GM18502 (cell line): ENCODE measurements at regions not wholly inside any gene's neighbourhood (a gene's known extent, or its start where the extent isn't known, plus 50 kb on each side); places are given as distances from the start of the nearest gene placed in this dataset.

Experiments used
- ATAC-seq: cut with Tn5 transposase; IDR thresholded peaks from one replicate; pipeline ENCODE4 v1.9.1; 2021; ENCODE audit warnings: mild to moderate bottlenecking; ENCODE audit not compliant: unreplicated experiment, poor library complexity

DNA sequence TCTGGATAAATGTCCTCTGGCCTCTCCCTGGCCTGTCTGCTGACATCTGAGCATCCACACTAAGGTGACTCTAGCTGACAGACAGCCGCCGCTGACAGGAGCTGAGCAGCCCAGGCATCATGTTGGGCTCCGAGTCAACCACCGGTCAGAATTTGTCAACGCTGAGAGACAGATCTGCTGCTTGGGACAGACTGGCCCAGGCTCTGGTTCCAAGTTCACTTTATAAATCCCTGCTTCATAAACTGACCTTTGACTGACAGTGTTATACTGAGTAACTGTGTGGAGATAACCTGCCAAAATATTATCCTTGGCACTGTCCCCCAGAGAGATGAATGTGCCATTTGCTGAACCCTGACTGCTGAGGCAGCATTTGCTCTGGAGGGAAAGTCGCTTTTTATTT, 616.7 kb downstream of the NPHP4 start:
- ATAC-seq: no peak

DNA sequence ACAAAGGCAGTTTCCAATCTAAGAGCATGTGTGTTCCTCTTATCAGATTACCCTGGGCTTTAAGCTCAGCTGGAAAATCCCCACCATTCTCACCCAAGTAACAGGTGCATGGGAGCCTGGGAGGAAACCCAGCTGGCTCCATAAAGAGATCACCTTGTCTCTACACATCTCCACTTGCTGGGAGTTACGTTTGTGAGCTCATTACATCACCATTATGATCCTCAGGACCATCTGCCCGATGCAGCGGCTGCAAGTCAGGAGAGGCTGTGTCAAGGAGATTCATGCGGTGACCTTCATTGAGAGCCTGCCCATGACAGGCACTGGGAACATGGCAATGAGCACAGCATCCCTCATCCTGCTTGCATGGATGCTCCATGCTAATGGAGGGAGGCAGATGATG, 618.0 kb downstream of the NPHP4 start:
- ATAC-seq: no peak

DNA sequence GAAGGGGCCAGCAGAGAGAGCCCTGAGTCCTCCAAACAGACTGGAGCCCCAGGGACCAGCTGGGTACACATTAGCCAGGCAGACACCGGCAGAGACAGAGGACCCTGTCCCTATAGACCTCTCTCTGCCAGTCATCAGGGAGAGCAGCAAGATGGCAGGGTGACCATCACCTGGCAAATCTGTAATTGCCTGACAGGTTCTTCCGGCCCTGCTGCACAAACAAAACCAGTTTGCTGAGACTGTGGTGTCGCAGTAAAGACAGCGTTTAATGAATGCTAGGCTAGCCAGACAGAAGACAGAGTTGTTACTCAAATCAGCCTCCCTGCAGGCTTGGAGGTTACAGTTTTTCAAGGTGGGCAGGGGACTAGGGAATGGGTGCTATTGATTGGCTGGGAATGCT, 618.9 kb downstream of the NPHP4 start:
- no peak for ATAC-seq

DNA sequence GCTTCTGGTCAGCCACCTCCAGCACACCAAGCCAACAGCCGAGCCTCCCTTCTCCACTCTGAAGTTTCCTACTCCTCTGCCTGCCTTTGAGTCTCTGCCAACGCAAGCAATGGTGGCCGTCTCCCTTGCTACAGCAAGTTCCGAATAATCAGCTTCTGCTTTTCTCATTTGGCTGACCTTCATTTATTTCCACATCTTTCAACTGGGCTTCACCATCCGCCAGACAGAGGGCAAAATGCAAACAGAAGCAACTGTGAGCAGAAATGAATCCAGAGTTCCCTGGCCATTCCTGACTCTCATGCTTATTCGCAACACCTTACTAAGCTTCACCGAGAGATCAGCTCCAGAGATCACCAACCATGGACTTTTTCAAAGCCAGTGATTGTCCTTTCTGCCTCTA, 621.0 kb downstream of the NPHP4 start:
- ATAC-seq: no peak

DNA sequence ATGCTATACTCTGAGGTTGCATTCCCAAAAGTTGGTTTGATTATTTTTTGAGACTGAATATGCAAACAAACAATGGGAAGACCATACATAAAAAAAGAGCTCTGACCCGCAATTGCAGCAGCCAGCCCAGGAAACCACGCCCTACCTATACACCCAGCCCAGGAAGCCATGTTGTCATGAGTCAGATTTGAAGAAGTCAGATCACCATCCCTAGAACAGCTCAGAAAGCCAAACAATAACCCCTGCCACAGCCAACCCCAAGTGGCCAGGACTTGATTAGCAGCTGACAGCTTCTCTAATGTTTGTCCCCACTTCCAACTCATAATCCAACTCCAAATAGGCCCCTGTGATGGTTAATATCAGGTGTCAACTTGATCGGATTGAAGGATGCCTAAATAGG, 621.9 kb downstream of the NPHP4 start:
- ATAC-seq: no peak

DNA sequence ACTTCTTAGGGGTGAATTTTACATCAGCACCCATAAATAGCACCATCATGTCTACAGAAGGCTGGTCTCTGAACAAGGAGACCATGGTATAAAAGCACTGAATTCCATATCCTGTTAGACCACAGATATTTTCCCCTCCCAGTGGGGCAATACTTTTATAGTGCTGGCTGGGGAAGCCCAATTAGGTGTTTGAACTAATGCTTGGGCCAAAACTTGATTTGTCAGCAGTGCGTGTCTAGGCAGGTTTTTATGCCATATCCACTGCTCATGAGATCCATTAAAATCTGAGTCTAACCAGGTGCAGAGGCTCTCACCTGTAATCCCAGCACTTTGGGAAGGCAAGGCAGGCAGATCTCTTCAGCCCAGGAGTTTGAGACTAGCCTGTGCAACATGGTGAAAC, 623.0 kb downstream of the NPHP4 start:
- no peak for ATAC-seq

DNA sequence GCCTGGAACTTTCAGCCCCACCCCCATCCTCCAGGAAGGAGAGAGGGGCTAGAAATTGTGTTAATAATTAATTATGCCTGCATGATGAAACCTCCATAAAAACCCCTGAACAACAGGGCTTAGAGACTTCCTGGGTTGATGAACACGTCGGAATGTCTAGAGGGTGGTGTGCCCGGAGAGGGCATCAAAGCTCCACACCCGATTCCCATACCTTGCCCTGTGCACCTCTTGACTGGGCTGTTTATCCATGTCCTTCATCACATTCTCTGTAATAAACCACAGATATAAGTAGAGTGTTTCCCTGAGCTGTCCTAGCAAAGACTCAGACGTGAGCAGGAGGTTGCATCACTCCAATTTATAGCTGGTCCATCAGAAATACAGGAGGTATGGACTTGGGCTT, 624.0 kb downstream of the NPHP4 start:
- ATAC-seq: no peak

DNA sequence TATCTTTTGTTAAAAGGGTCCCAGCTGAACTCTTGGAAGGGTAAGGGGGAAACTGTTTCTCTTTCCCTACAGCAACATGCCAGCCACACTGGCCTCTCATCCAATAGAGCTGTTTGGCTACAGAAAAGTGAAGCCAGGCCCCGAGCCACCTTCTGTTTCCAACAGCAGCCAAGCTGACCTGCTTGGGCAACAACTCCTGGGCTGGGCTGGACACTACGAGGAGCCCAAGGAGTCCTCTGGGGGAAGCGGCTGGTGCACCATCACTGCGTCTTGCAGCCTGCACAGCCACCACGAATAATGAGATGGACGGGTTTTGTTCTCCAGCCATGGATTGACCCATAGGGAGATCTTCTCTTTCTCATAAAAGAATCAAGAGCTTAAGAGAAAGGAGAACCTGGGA, 624.9 kb downstream of the NPHP4 start:
- ATAC-seq: no peak

DNA sequence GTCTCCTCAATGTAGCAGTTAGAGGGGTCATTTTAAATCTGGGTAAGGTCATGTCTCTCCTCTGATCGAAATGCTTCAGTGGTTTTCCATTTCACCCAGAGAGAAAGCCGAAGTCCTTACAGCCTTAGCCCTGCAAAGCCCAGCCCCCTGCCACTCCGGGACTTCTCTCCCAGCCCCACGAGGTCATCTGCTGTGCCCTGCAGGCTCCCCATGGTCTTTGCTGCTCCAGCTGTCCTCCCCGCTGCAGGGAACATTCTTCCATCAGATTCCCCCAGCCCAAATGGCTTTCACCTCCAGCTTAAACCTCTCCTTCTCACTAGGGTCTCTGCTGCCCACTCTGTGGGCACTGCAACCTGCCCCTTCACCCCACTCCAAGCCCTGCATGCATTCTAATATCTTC, 626.5 kb downstream of the NPHP4 start:
- no peak for ATAC-seq

DNA sequence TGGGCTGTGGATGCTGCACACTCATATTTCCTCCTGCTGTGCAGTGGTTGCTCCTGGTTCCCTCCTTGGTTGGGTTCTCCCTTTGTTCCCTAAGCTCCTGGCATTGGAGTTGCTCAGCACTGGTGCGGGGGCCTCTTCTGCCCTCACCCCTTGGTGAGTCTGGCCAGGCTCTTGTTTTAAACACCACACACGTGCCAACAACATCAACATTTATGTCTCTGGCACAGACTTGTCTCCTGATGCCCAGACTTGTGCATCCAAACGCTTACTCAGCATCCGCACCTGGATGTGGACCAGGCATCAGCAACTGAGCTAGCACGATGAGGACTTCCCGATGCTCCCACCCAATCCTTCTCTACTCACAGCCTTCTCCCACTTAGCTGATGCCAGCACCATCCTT, 627.6 kb downstream of the NPHP4 start:
- ATAC-seq: no peak

DNA sequence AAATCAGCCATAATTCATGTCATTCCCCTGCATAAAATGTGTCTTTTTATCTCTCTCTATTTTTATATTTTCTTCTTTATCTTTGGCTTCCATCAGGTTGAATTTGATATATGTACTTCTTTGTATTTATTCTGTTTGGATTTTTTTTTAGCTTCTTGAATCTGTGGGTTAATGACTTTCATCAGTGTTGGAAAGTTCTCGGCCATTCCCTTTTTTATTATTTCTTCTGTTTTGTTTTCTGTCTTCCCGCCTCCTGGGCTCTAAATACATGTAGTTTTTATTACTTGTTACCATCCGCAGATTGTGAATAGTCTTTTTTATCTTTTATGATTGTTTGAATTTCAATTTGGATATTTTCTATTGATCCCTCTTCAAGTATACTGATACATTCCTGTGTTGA, 637.5 kb downstream of the NPHP4 start:
- no peak for ATAC-seq

DNA sequence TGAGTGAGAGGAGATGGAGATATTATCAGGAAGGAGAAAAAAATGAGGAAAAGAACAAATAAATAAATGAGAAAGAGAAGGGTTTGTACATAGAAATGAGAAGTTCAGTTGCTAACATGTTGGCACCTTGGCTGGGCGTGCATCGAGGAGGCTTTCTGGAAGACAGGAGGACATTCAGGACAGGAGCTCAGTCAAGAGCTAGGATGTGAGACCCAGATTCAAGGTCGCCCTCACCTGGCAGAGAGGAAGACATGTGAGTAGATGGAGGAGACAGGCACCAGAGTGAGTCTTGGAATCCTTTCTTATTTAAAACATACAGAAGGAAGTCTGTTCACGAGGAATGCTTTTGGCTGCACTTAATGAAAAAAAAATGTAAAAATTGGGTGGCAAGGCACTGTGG, 640.9 kb downstream of the NPHP4 start:
- ATAC-seq: no peak

DNA sequence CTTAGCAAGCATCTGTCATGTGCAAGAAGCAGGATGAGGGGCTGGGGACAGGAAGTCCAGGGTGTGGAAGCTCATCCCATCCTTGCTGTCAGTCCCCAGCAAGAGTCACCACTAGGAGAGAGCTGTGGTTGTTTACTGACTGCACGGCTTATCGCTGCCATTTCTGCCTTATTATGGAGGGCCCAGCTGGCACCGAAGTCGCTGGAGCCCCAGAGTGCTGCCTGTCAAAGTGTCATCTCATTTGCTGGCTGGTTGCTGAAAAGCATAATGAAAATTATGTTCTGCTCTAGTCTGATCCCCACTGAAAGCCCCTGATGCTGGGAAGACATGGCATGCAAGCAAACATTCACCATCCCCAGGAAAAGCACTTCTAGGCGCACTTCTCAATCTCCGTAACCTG, 642.7 kb downstream of the NPHP4 start:
- no peak for ATAC-seq

DNA sequence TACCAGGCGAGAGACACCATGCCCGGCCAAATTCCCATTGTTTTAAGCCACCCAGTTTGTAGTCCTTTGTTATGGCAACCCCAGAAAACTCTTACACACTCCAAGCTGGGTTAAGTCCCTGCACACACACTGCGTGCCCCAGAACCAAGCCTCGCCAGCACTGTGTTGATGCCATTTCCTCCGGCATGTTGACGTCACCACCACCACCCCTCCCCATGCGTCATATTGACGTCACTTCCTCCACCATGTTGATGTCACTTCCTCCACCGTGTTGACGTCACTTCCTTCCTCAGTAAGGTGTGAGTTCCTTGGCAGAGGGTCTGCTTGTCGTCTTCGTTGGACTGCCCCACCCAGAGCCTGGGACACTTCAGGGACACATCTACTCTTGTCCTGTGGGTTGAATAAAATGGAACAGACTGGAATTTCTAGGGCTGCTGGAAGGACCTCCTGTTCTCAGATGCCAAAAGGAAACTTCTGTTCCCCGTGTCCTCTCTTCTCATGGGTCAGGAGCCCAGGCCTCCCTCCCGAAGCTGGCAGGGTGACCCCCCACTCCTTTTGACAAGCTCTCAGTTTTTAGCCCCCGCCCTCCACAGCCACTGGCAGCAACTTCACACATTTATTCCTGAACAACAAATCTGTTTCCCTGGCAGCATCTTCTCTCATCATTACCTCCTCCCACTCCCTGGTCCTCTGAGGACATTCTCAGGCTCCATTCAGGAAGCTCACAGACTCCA, 643.3 kb downstream of the NPHP4 start:
- no peak for ATAC-seq

DNA sequence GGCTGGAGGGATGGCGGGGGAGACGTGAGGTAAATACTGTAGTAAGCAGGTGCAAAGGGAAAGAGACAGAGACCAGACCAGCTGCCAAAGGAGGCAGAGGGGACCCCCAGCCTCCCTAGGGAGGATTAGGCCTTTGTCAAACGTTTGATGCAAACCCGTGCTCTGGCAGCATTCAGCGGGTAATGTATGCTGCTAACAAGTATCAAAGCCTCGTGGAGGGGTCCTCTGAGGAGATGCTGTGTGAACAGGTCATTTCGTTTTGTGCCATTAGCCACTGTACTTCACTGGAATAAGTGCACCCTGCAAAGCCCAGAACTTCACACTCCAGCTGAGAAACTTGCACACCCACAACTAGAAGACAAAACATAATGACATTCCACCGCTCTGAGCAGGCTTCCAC, 644.5 kb downstream of the NPHP4 start:
- ATAC-seq: no peak

DNA sequence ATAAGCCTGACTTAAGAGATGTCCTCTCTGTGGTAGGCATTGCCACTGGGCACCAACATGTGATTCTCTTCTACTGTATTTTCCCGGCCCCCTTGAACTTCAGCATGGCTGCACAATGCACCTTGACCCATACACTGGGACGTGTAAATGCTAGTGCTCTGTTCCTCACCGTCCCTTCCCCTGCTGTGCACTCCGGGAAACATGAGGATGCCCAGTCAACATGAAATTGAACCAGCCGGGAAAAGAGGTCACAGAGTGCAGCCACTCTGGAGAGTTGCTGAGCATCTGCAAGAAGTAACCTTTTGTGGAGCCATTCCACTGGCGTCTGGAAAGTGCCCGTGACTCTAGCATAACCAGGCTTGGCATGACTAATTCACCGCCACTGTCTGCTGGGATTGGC, 646.7 kb downstream of the NPHP4 start:
- no peak for ATAC-seq

DNA sequence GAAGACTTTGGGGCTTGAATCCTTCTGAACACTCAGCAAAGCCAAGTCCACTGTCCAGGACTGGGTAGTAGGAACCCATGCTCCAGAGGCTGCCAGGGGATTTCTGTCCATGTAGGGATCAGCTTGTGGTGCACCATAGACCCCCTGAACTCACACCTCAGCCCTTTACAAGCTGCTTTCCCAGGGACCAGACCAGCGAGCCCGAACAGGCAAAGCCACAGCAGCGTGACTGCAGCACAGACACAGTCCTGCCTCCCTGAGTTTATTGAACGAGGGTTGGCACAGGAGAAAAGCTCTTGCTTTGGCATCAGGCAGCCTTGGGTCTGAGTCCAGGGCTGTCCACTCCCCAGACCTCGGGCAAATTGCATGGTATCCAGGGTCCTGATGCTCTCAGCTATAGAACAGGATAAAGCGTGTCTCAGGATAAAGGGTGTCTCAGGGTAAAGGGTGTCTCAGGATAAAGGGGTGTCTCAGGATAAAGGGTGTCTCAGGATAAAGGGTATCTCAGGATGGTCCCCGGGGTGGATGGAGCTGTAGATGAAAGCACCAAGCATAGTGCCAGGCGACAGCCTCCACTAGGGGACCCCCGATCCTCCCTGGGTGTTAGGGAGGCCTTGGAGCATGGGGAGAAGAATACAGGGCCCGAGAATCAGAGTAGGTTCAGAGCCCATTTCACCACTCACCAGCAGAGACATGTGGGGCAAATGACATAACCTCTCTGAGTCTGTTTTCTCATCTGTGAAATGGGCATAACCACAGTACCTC, 648.8 kb downstream of the NPHP4 start:
- ATAC-seq: no peak

DNA sequence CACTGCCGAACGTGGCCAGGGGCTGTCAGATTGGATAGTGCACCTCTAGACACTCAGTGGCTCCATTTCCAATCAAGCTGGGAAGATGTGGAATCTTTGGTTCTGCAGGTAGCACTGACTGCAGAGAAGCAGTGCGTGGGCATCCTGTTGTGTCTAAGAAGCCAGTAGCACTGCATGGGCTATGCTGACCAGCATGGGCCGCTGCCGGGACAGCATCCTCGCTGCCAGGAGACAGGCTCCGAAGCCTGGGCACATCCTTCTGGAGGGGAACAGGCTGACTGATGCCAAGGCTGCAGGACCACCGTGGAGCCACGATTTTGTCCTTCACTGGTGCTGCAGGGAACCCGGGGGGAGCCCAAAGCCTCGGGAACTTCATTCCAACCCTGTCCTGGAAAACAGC, 649.4 kb downstream of the NPHP4 start:
- no peak for ATAC-seq

DNA sequence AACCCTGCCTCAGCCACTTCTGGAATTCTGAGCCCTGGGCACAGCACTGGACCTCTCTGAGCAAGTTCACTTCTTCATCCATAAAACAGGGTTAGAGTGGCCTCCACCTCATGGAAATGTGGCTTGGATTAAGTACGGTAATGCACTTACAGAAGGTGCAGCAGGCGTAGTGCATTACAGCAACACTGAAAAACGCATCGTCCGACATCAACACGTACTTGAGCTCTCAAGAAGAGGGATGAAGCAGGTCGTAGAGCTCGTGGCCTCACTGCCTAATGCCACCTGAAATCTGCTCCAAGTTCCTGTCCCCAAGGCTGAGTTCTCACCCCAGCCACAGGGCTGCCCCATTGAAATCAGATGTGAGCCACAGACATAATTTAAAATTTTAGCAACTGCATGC, 650.1 kb downstream of the NPHP4 start:
- ATAC-seq: no peak

DNA sequence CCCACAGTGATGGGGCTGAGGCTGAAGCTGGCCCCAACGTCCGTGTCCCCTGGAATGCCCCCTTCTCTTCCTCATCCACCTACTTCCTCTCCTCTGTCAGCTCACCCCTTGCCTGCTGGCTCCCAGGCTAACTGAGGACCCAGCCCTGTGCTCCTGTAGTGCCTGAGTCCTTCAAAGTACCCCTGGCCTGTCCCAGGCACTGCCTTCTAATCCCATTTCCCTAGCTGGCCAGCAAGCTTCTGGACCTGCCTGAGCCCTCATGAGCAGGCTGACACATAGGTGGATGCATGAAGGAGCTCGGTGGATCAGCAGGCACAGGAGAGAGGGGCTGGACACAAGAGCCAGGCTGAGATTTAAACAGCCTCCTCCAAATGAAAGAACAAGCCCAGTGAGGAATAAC, 650.8 kb downstream of the NPHP4 start:
- no peak for ATAC-seq

DNA sequence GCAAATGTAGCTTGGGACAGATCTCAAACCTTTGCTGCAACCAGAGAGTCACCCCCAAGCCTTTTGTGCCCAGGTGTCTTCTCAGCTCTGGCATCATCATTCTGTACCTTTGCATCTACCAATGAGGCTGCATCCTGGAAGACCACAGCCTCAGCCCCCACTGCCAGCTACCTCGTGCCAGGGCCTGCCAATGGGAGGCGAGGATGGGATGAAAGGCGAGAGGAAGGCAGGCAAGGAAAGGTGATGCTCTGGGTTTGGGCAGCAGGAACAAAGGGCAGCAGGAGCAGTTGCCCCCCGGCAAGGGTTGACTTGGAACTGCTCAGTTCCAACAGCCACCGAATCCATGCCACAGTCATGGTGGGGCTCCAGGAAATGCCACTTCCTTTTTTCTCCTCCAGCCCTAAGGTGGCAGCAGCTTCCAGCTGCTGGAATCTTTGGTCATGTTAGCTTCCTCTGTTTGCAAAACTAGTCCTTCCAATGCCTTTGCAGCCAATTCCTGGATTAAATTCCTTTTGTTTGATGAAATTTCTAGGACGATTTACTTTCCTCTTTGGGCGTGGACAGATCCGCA, 651.6 kb downstream of the NPHP4 start:
- ATAC-seq: no peak

DNA sequence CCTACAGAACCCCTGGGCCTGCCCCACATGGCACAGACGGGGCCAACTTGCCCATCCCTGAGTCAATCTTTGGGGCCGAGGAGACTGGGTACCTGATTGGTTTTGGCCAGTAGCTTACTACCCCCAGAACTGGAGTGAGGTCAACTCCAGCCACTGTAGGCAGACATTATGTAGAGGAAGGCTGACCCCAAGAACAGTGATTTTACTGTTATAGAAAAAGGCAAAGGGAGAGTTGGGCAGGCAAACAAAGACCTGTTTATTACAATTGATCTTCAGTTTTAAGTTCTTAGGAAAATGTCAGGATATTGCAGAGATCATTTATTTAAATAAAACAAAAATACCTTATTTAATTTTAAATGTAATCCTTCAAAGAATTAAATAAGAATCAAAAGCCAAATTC, 653.8 kb downstream of the NPHP4 start:
- no peak for ATAC-seq
